Caco-2 (cell line): ENCODE measurements at regions not wholly inside any gene's neighbourhood (a gene's known extent, or its start where the extent isn't known, plus 50 kb on each side); places are given as distances from the start of the nearest gene placed in this dataset.

ENCODE experiments used
- BruUV-seq: library from RNA; stranded (reverse); fragments of 400-500 nt; replicated peaks from 2 replicates; lab custom pipeline; 2021; lab: Mats Ljungman, UMichigan
- CTCF ChIA-PET: fragments of 300-600 bp; sonication (Branson Sonifier 250); formaldehyde crosslinking; loops from one replicate; lab custom pipeline; 2022; ENCODE audit warnings: antibody characterized with exemption; lab: Charles Lee
- POLR2A ChIA-PET: fragments of 300-600 bp; sonication (Branson Sonifier 250); formaldehyde crosslinking; loops from one replicate; lab custom pipeline; 2022; ENCODE audit warnings: antibody characterized with exemption; lab: Charles Lee
- DNase-seq, 2 experiments: peaks; one replicate each; pipeline versions ENCODE4 v3.0.0 to v3.0.0-alpha.2; 2020 to 2022
- H3K27me3 ChIP-seq: replicated peaks from 2 replicates; pipeline ENCODE4 v1.6.0; 2011; ENCODE audit warnings: low read length; ENCODE audit not compliant: control insufficient read depth, insufficient read depth
- H3K36me3 ChIP-seq: 2 replicates; pipeline ENCODE4 v1.5.1; 2011; ENCODE audit warnings: low read length; ENCODE audit not compliant: control insufficient read depth, insufficient read depth
- H3K4me1 ChIP-seq: fragments of 250-450 bp; sonication (Bioruptor Pico); 2 replicates; pipeline ENCODE4 v1.5.1; 2020; ENCODE audit warnings: mild to moderate bottlenecking
- H3K4me3 ChIP-seq: 2 replicates; pipeline ENCODE4 v1.5.1; 2011; ENCODE audit warnings: low read depth, mild to moderate bottlenecking, control low read depth, low read length
- H3K9me3 ChIP-seq: fragments of 250-450 bp; sonication (Bioruptor Pico); 2 replicates; pipeline ENCODE4 v1.5.1; 2020; ENCODE audit warnings: mild to moderate bottlenecking, moderate library complexity
- H3K27ac Mint-ChIP-seq: one replicate; pipeline ENCODE4 v1.8.0; 2022; ENCODE audit warnings: mixed read lengths; ENCODE audit not compliant: unreplicated experiment
- H3K27me3 Mint-ChIP-seq: one replicate; pipeline ENCODE4 v1.8.0; 2022; ENCODE audit warnings: mixed read lengths; ENCODE audit not compliant: insufficient read depth, unreplicated experiment
- H3K36me3 Mint-ChIP-seq: one replicate; pipeline ENCODE4 v1.8.0; 2022; ENCODE audit warnings: mild to moderate bottlenecking, mixed read lengths; ENCODE audit not compliant: insufficient read depth, unreplicated experiment
- H3K4me1 Mint-ChIP-seq: one replicate; pipeline ENCODE4 v1.8.0; 2022; ENCODE audit warnings: low read depth, mixed read lengths; ENCODE audit not compliant: unreplicated experiment
- H3K4me3 Mint-ChIP-seq: one replicate; pipeline ENCODE4 v1.8.0; 2022; ENCODE audit warnings: mild to moderate bottlenecking, moderate library complexity, mixed read lengths; ENCODE audit not compliant: unreplicated experiment
- H3K9me3 Mint-ChIP-seq: one replicate; pipeline ENCODE4 v1.8.0; 2022; ENCODE audit warnings: mixed read lengths; ENCODE audit not compliant: unreplicated experiment
- CTCF ChIP-seq, 2 experiments: fragments of 200-600 bp in 1 of 2; IDR thresholded peaks; 1 replicate in 1 of 2; 2 replicates in 1 of 2; pipeline versions ENCODE4 v1.5.1 to v1.8.0; 2011 to 2022; ENCODE audit warnings: antibody characterized with exemption in 1 of 2, control low read depth in 1 of 2, inconsistent platforms in 1 of 2, low read depth in 1 of 2, low read length in 1 of 2, mild to moderate bottlenecking in 1 of 2, moderate library complexity in 1 of 2; ENCODE audit not compliant: insufficient read depth in 1 of 2, severe bottlenecking in 1 of 2, unreplicated experiment in 1 of 2
- intact Hi-C: fragments of 100-400 bp; cut with micrococcal nuclease; formaldehyde crosslinking; loops from one replicate; pipeline ENCODE4 v1.10.0; 2022; ENCODE audit not compliant: unreplicated experiment

- ChIA-PET CTCF (no interaction called here), POLR2A (no interaction called here)
- Mint-ChIP-seq H3K27me3 (no peaks in the 10 kb centered on the region), H3K9me3 (no peaks in the 10 kb centered on the region), H3K36me3 (no peaks in the 10 kb centered on the region), H3K4me1 (no peaks in the 10 kb centered on the region), H3K4me3 (no peak overlapping the region), H3K27ac (no peak overlapping the region)
- Histone ChIP-seq H3K36me3 (no peaks in the 10 kb centered on the region), H3K4me3 (no peak overlapping the region), H3K4me1 (peaks cover 22% of the 10 kb centered on the region), H3K27me3 (no peaks in the 10 kb centered on the region), H3K9me3 (no peaks in the 10 kb centered on the region)
- no peak for DNase-seq
- intact Hi-C loops, result no loop called here
- TF ChIP-seq CTCF (IDR thresholded peaks at IDR 0.05; ENCODE audit: insufficient read depth in 1 of 2, low read depth in 1 of 2, low read length in 1 of 2, severe bottlenecking in 1 of 2, unreplicated experiment in 1 of 2), result no peak
- BruUV-seq, result no TSS peak
These were observed 63.7 kb upstream of the PLAC1 start for GRCh38 chrX:134721766-134722532.

DNA sequence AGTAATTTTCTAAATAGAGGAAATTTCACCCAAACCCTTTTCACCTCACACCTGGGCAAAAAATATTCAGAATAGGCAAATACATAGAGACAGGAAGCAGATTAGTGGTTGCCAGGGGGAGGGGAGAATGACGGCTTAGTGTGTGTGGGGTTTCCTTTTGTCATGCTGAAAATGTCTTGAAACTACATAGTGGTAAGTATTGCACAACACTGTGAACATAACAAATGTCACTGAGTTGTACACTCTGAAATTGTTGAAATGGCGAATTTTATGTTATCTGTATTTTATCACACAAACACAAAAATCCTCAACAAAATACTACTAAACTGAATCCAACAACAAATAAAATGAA lies 60.7 kb upstream of the PLAC1 start:
- Histone ChIP-seq H3K4me1 (peaks cover 22% of the 10 kb centered on the region), H3K36me3 (no peaks in the 10 kb centered on the region), H3K9me3 (no peaks in the 10 kb centered on the region), H3K27me3 (no peaks in the 10 kb centered on the region), H3K4me3 (no peak overlapping the region)
- H3K27ac Mint-ChIP-seq, result peak overlapping the region; percentile 63
- POLR2A ChIA-PET, result no interaction called here
- no peak overlapping the region for H3K4me3 Mint-ChIP-seq
- no peak for TF ChIP-seq CTCF (IDR thresholded peaks at IDR 0.05; ENCODE audit: insufficient read depth in 1 of 2, low read depth in 1 of 2, low read length in 1 of 2, severe bottlenecking in 1 of 2, unreplicated experiment in 1 of 2)
- CTCF ChIA-PET, result no interaction called here
- no peaks in the 10 kb centered on the region for H3K36me3 Mint-ChIP-seq
- H3K27me3 Mint-ChIP-seq, result no peaks in the 10 kb centered on the region
- intact Hi-C loops, result loop anchor here (1.0 to 5.0 kb wide), 3 partner anchors 28 to 198 kb away; no protein-coding TSS in a partner anchor
- no TSS peak for BruUV-seq
- peaks cover 6% of the 10 kb centered on the region for H3K4me1 Mint-ChIP-seq
- no peak for DNase-seq
- no peaks in the 10 kb centered on the region for H3K9me3 Mint-ChIP-seq

DNA sequence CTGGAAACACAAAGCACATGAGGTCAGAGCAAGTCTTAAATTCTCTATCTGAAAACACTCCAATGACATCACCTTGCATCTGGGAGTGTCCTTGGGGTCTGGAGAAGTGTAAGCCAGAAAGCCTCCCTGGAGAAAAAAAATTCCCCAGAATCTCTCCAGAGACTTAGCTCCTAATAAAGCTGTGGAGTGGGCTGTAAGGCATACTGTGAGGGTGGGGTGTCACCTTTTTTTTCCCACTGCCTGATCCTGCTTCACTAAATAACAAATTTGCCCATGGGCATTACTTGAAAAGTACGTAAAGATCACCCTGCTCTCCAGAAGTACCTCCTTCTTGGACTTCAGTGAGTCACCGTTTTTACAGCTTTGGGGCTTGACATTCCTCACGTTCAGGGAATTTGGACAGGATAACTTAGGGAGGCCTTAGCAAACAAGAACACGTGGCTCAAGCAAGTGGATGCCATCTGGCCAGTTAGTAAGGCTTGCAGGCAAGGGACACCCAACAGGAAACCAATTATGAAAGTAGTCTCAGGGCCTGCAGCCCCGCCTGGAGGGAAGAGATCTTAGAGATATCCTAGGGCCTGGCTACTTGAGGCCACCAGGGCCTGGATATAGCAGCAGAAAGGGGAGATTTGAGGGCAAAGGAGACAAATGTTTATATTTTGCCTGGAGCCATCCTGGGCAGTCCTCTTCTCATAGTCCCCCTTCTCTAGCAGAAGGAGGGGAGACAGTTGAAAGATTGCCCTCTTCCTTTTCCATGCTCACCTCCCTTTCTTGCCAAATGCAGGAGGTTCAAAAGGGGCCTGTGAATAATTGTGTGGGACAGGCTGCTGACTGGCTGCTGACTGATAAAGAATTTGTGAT lies 60.1 kb upstream of the PLAC1 start:
- ChIA-PET CTCF (no interaction called here), POLR2A (no interaction called here)
- Mint-ChIP-seq H3K4me3 (peak overlapping the region; percentile 42), H3K9me3 (no peaks in the 10 kb centered on the region), H3K4me1 (peaks cover 6% of the 10 kb centered on the region), H3K27me3 (no peaks in the 10 kb centered on the region), H3K36me3 (no peaks in the 10 kb centered on the region), H3K27ac (peak overlapping the region; percentile 63)
- Histone ChIP-seq H3K36me3 (no peaks in the 10 kb centered on the region), H3K9me3 (no peaks in the 10 kb centered on the region), H3K4me3 (no peak overlapping the region), H3K27me3 (no peaks in the 10 kb centered on the region), H3K4me1 (peaks cover 22% of the 10 kb centered on the region)
- BruUV-seq, result no TSS peak
- TF ChIP-seq CTCF (IDR thresholded peaks at IDR 0.05; ENCODE audit: insufficient read depth in 1 of 2, low read depth in 1 of 2, low read length in 1 of 2, severe bottlenecking in 1 of 2, unreplicated experiment in 1 of 2), result peak in 1 of 2 experiments; percentile 29
- intact Hi-C loops, result loop anchor here (1.0 to 5.0 kb wide), 3 partner anchors 29 to 198 kb away; no protein-coding TSS in a partner anchor
- peak; percentile 80 to 90 for DNase-seq
